ENCODE measurements at regions not wholly inside any gene's neighbourhood (a gene's known extent, or its start where the extent isn't known, plus 50 kb on each side); places are given as distances from the start of the nearest gene placed in this dataset.

GRCh38 chr1:163774978-163775620, 453.3 kb downstream of the NUF2 start:
- no peak for TF ChIP-seq POLR2A (IDR thresholded peaks at IDR 0.05)
- TF ChIP-seq POLR2AphosphoS5 (IDR thresholded peaks at IDR 0.05), result no peak
- TF ChIP-seq CTCF (IDR thresholded peaks at IDR 0.05), result no peak
